GM21717 (cell line): ENCODE measurements at regions not wholly inside any gene's neighbourhood (a gene's known extent, or its start where the extent isn't known, plus 50 kb on each side); places are given as distances from the start of the nearest gene placed in this dataset.
"Not testable (repeated sequence)": the region's sequence is repeated elsewhere in the genome, so short reads cannot be mapped to it uniquely, and the experiment has no call there.

Experiments used
- ATAC-seq: cut with Tn5 transposase; IDR thresholded peaks from one replicate; pipeline ENCODE4 v1.9.1; 2021; ENCODE audit warnings: mild to moderate bottlenecking, moderate library complexity; ENCODE audit not compliant: unreplicated experiment

- ATAC-seq = no peak
These were observed 104.6 kb upstream of the GRID2 start for GRCh38 chr4:92199135-92199534.

DNA sequence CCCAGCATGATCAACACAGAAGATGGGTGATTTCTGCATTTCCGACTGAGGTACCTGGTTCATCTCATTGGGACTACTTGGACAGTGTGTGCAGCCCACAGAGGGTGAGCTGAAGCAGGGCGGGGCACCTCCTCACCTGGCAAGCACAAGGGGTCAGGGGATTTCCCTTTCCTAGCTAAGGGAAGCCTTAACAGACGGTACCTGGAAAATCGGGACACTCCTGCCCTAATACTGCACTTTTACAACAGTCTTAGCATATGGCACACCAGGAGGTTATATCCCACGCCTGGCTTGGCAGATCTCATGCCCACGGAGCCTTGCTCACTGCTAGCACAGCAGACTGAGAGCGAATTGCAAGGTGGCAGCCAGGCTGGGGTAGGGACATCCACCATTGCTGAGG lies 92.9 kb upstream of the GRID2 start:
- no peak for ATAC-seq

GRCh38 chr4:92215476-92215875 lies 88.3 kb upstream of the GRID2 start:
- no peak for ATAC-seq

GRCh38 chr4:92231511-92231910 lies 72.3 kb upstream of the GRID2 start:
- ATAC-seq = no peak

- no peak for ATAC-seq
These were observed 71.2 kb upstream of the GRID2 start for GRCh38 chr4:92232566-92232965.

DNA sequence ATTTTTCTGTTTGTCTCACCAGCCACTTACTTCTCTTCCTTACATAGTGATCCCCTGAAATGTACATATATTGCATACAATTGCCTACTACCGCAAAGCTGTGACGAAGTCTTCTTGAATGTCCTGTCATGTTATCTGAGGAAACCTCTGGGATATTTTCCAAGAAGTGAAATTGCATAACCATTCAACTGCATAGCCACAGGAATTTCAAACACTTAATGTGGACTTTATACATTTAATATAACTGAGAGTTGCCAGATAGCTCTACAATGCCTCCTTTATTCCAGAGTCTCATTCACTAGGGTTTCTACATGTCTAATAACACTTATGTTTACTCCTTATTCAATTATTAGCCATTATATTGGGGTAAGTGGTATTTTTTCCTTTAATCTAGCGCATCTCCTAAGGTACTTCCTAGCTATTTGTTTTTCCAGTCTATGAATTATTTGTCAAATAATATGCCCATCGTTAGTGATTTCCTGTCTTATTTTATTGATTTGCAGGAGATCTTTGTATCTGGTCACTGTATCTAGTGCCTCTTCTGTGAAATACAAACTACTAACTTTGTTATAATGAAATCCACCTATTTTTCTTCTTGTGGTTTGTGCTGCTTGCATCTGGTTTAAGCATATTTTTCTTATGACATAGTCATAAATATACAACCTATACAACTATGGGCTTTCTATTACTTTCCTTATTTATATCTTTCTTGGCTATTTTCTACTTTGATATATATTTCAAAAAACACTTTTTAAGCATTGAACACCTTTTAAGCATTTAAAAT lies 69.2 kb upstream of the GRID2 start:
- ATAC-seq = no peak

GRCh38 chr4:92235731-92236130 lies 68.0 kb upstream of the GRID2 start:
- no peak for ATAC-seq

DNA sequence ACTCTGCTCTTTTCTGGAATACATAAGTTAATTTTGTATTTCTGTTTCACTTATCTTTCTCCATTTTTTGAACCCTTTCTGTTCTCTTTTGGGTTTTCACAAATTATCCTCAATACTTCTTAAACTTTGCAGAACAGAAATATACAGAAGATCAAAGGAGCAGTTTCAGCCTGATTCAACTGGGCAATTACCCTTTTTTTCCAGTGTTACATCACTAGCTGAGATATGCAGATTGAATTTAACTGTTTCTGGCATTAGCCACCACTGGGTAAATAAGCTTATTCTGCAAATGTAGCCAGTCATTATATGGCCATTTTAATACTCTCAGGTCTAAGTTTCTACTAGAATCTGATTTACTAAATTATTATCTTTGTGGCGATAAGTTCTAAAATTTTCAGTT lies 66.9 kb upstream of the GRID2 start:
- ATAC-seq = no peak

GRCh38 chr4:92237559-92237958 lies 66.2 kb upstream of the GRID2 start:
- ATAC-seq = no peak

DNA sequence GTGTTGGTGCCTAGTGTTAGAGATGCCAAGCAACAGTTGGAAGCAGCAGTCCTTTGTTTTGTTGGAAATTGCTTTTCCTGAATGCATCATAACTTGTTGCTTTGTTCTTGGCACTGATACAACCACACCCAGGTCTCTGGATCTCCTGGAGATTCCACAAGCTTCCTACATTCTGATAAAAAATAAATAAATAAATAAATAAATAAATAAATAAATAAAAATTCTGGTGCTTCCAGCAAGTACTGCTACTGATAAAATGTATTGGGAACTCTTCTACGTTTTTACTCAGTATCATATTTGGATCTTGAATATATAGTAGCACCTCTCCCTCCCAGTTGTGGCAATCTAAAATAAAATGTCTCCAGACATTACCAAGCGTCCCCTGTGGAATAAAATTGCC lies 62.7 kb upstream of the GRID2 start:
- ATAC-seq = no peak

- no peak for ATAC-seq
These were observed 57.4 kb upstream of the GRID2 start for GRCh38 chr4:92246384-92246783.

DNA sequence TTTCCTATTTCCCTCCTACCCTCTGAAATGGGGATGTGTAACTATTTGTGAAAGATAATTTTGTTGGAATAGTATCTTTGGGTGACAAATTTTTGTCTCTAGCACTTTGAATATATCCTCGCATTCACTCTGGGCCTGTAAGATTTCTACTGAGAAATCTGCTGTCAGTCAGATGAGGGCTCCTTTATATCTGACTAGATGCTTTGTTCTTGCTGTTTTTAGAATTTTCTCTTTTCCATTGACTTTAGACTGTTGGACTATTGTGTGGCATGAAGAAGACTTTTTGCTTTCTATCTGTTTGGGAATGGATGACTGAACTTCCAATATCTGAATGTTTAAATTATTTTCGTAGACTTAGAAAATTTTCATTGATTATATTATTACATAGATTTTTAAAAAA lies 54.2 kb upstream of the GRID2 start:
- ATAC-seq = no peak

DNA sequence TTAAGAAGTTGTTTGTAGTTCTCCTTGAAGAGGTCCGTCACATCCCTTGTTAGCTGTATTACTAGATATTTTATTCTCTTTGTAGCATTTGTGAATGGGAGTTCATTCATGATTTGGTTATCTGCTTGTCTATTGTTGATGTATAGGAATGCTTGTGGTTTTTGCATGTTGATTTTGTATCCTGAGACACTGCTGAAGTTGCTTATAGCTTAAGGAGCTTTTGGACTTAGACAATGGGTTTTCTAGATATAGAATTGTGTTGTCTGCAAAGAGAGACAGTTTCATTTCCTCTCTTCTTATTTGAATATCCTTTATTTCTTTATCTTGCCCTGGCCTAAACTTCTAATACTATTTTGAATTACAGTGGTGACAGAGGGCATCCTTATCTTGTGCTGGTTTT lies 52.1 kb upstream of the GRID2 start:
- no peak for ATAC-seq

- not testable (repeated sequence) for ATAC-seq
These were observed 51.4 kb upstream of the GRID2 start for GRCh38 chr4:92252358-92252757.

- ATAC-seq = no peak
These were observed 50.9 kb upstream of the GRID2 start for GRCh38 chr4:92252846-92253245.

- ATAC-seq = no peak
These were observed 50.2 kb upstream of the GRID2 start for GRCh38 chr4:92253550-92253949.
